Pulmonary artery endothelial cell (primary cell): ENCODE measurements at regions not wholly inside any gene's neighbourhood (a gene's known extent, or its start where the extent isn't known, plus 50 kb on each side); places are given as distances from the start of the nearest gene placed in this dataset.
"Not testable (repeated sequence)": the region's sequence is repeated elsewhere in the genome, so short reads cannot be mapped to it uniquely, and the experiment has no call there.

Experiments used
- DNase-seq: peaks from one replicate; pipeline ENCODE4 v3.0.0-alpha.2; 2011; ENCODE audit warnings: low read depth, low spot score

- no peak for DNase-seq
These were observed 129.7 kb upstream of the SLC4A4 start for GRCh38 chr4:71209161-71209560.

- DNase-seq: no peak
These were observed 128.0 kb upstream of the SLC4A4 start for GRCh38 chr4:71210823-71211222.

- DNase-seq: no peak
These were observed 127.1 kb upstream of the SLC4A4 start for GRCh38 chr4:71211748-71212147.

GRCh38 chr4:71212216-71212615, 126.6 kb upstream of the SLC4A4 start:
- no peak for DNase-seq

GRCh38 chr4:71214578-71214977, 124.2 kb upstream of the SLC4A4 start:
- no peak for DNase-seq

- no peak for DNase-seq
These were observed 122.4 kb upstream of the SLC4A4 start for GRCh38 chr4:71216316-71216959.

GRCh38 chr4:71217688-71218087, 121.1 kb upstream of the SLC4A4 start:
- no peak for DNase-seq

GRCh38 chr4:71220848-71221247, 118.0 kb upstream of the SLC4A4 start:
- DNase-seq: not testable (repeated sequence)

GRCh38 chr4:71221510-71222466, 117.0 kb upstream of the SLC4A4 start:
- no peak for DNase-seq

- DNase-seq: no peak
These were observed 116.2 kb upstream of the SLC4A4 start for GRCh38 chr4:71222661-71223060.

- no peak for DNase-seq
These were observed 109.1 kb upstream of the SLC4A4 start for GRCh38 chr4:71229477-71230270.

GRCh38 chr4:71230271-71231128, 108.3 kb upstream of the SLC4A4 start:
- no peak for DNase-seq

- no peak for DNase-seq
These were observed 107.4 kb upstream of the SLC4A4 start for GRCh38 chr4:71231129-71232055.

- DNase-seq: no peak
These were observed 106.8 kb upstream of the SLC4A4 start for GRCh38 chr4:71232056-71232430.

GRCh38 chr4:71232846-71233245, 106.0 kb upstream of the SLC4A4 start:
- DNase-seq: no peak

- no peak for DNase-seq
These were observed 103.3 kb upstream of the SLC4A4 start for GRCh38 chr4:71235311-71236201.

- no peak for DNase-seq
These were observed 102.6 kb upstream of the SLC4A4 start for GRCh38 chr4:71236226-71236625.

- DNase-seq: no peak
These were observed 101.2 kb upstream of the SLC4A4 start for GRCh38 chr4:71237641-71238040.

- DNase-seq: no peak
These were observed 99.5 kb upstream of the SLC4A4 start for GRCh38 chr4:71239365-71239764.
